SU-DHL-6 (cell line): ENCODE measurements at regions not wholly inside any gene's neighbourhood (a gene's known extent, or its start where the extent isn't known, plus 50 kb on each side); places are given as distances from the start of the nearest gene placed in this dataset.

ENCODE experiments used
- H2AFZ ChIP-seq: fragments of 200-600 bp; sonication (generic); 2 replicates; pipeline ENCODE4 v1.6.1; 2014; ENCODE audit warnings: low read depth, mild to moderate bottlenecking, moderate library complexity, mixed read lengths, antibody characterized with exemption, low read length; ENCODE audit not compliant: severe bottlenecking
- H3F3A ChIP-seq: fragments of 200-600 bp; shearing (Covaris generic); 2 replicates; pipeline ENCODE4 v1.6.0; 2016; ENCODE audit warnings: antibody characterized with exemption, mild to moderate bottlenecking; ENCODE audit not compliant: insufficient read depth
- H3K27ac ChIP-seq: fragments of 200-600 bp; sonication (generic); 2 replicates; pipeline ENCODE4 v1.5.1; 2016; ENCODE audit warnings: low read depth, mild to moderate bottlenecking, low read length, moderate library complexity, mixed read lengths
- H3K27me3 ChIP-seq: fragments of 200-600 bp; sonication (generic), shearing (Covaris generic); 2 replicates; pipeline ENCODE4 v1.6.0; 2014; ENCODE audit warnings: mild to moderate bottlenecking, low read length
- H3K36me3 ChIP-seq: fragments of 200-600 bp; sonication (generic); 2 replicates; pipeline ENCODE4 v1.6.1; 2014; ENCODE audit warnings: mild to moderate bottlenecking, low read length, mixed read lengths
- H3K4me2 ChIP-seq: fragments of 300-600, 200-600 bp; shearing (Covaris generic), sonication (generic); 2 replicates; pipeline ENCODE4 v1.6.0; 2014; ENCODE audit warnings: low read length, low read depth, mild to moderate bottlenecking; ENCODE audit not compliant: poor library complexity, severe bottlenecking
- H3K4me3 ChIP-seq: fragments of 200-600 bp; sonication (generic); 2 replicates; pipeline ENCODE4 v1.5.1; 2014; ENCODE audit warnings: antibody characterized with exemption, low read length, mild to moderate bottlenecking, mixed read lengths; ENCODE audit not compliant: insufficient read depth, poor library complexity, severe bottlenecking
- H3K79me2 ChIP-seq: fragments of 200-600 bp; sonication (generic); 2 replicates; pipeline ENCODE4 v1.6.1; 2014; ENCODE audit warnings: mild to moderate bottlenecking, low read length, moderate library complexity; ENCODE audit not compliant: insufficient read depth
- H3K9ac ChIP-seq: fragments of 200-600 bp; sonication (generic); 2 replicates; pipeline ENCODE4 v1.7.0; 2014; ENCODE audit warnings: mild to moderate bottlenecking, low read length
- H3K9me2 ChIP-seq: fragments of 200-600 bp; sonication (generic); replicated peaks from 2 replicates; pipeline ENCODE4 v1.6.1; 2014; ENCODE audit warnings: low read length; ENCODE audit not compliant: insufficient read depth
- H3K9me3 ChIP-seq: fragments of 200-600 bp; sonication (generic); 2 replicates; pipeline ENCODE4 v1.6.1; 2014; ENCODE audit warnings: low read length, mixed read lengths; ENCODE audit not compliant: insufficient read depth
- H4K20me1 ChIP-seq: fragments of 200-600 bp; sonication (generic); 2 replicates; pipeline ENCODE4 v1.6.1; 2014; ENCODE audit warnings: low read depth, mild to moderate bottlenecking, antibody characterized with exemption, low read length, moderate library complexity, mixed read lengths
- CTCF ChIP-seq: fragments of 200-600 bp; sonication (generic); IDR thresholded peaks from one replicate; pipeline ENCODE4 v1.5.1; 2017; ENCODE audit warnings: antibody characterized with exemption, mild to moderate bottlenecking, low read length, moderate library complexity; ENCODE audit not compliant: insufficient read depth, poor library complexity, severe bottlenecking
- EZH2phosphoT487 ChIP-seq: fragments of 200-600 bp; sonication (generic), shearing (Covaris generic); conservative IDR thresholded peaks from 2 replicates; pipeline ENCODE4 v1.6.1; 2018; ENCODE audit warnings: mild to moderate bottlenecking, antibody characterized with exemption, low read length, moderate library complexity, mixed read lengths

GRCh38 chr3:16124636-16125035, 49.8 kb upstream of the GALNT15 start:
- Histone ChIP-seq H4K20me1 (no peaks in the 10 kb centered on the region), H2AFZ (no peak overlapping the region), H3K4me2 (no peak overlapping the region), H3K27me3 (no peaks in the 10 kb centered on the region), H3K4me3 (no peak overlapping the region), H3K79me2 (no peaks in the 10 kb centered on the region), H3K27ac (no peak overlapping the region), H3K36me3 (no peaks in the 10 kb centered on the region), H3K9ac (no peak overlapping the region), H3F3A (no peaks in the 10 kb centered on the region), H3K9me3 (no peaks in the 10 kb centered on the region), H3K9me2 (no peaks in the 10 kb centered on the region)
- TF ChIP-seq EZH2phosphoT487 = no peak
- no peak for TF ChIP-seq CTCF
